ENCODE measurements at regions not wholly inside any gene's neighbourhood (a gene's known extent, or its start where the extent isn't known, plus 50 kb on each side); places are given as distances from the start of the nearest gene placed in this dataset.

- H3K4me3 ChIP-seq (ENCODE audit: low read length) = no peak overlapping the region
- peaks cover 21% of the 10 kb centered on the region for H3K4me1 ChIP-seq (ENCODE audit: control insufficient read depth, insufficient read depth, low read length)
- H3K27me3 ChIP-seq (ENCODE audit: control insufficient read depth, insufficient read depth, low read length) = no peaks in the 10 kb centered on the region
- H3K9me3 ChIP-seq (ENCODE audit: control insufficient read depth, low read length) = no peaks in the 10 kb centered on the region
- no peaks in the 10 kb centered on the region for H3K36me3 ChIP-seq (ENCODE audit: control insufficient read depth, insufficient read depth, low read length)
- H3K9ac ChIP-seq (ENCODE audit: low read length) = no peak overlapping the region
Observed at GRCh38 chr3:102226463-102226862, 208.4 kb upstream of the ZPLD1 start.

DNA sequence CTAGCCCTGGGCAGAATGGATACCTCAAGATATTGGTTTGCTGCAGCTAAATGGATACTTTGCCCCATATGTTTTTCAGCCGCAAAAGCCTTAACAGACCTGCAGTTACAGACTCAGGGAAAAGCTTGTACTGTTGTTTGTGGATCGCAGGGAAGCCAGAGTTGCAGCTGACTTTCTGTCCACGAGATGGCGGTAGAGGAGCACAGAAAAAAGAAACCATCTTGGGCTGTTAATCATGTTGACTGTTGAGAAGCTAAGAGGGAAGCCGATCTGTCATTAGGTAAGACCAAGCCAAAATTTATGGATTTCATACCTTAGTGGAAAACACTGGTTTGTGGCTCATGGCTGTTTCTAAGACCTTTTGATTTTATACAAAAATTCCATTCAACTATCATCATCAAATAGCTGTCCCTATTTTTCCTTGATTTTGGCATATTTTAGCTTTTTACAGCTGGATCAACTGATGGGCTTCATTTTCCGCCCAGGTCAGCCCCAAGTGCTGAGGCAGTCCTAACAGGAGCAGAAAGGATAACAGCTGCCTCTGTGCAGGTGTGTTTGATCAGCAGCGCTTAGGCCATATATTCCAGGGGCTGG, 205.7 kb upstream of the ZPLD1 start:
- Histone ChIP-seq H3K4me1 (ENCODE audit: control insufficient read depth, insufficient read depth, low read length) (peaks cover 11% of the 10 kb centered on the region), H3K27me3 (ENCODE audit: control insufficient read depth, insufficient read depth, low read length) (no peaks in the 10 kb centered on the region), H3K9ac (ENCODE audit: low read length) (no peak overlapping the region), H3K9me3 (ENCODE audit: control insufficient read depth, low read length) (no peaks in the 10 kb centered on the region), H3K36me3 (ENCODE audit: control insufficient read depth, insufficient read depth, low read length) (no peaks in the 10 kb centered on the region), H3K4me3 (ENCODE audit: low read length) (no peak overlapping the region)

GRCh38 chr3:102230057-102230456, 204.8 kb upstream of the ZPLD1 start:
- H3K9me3 ChIP-seq (ENCODE audit: control insufficient read depth, low read length) = no peaks in the 10 kb centered on the region
- no peak overlapping the region for H3K9ac ChIP-seq (ENCODE audit: low read length)
- H3K36me3 ChIP-seq (ENCODE audit: control insufficient read depth, insufficient read depth, low read length) = no peaks in the 10 kb centered on the region
- H3K27me3 ChIP-seq (ENCODE audit: control insufficient read depth, insufficient read depth, low read length) = no peaks in the 10 kb centered on the region
- H3K4me3 ChIP-seq (ENCODE audit: low read length) = no peak overlapping the region
- peaks cover 2% of the 10 kb centered on the region for H3K4me1 ChIP-seq (ENCODE audit: control insufficient read depth, insufficient read depth, low read length)

- no peaks in the 10 kb centered on the region for H3K36me3 ChIP-seq (ENCODE audit: control insufficient read depth, insufficient read depth, low read length)
- H3K9me3 ChIP-seq (ENCODE audit: control insufficient read depth, low read length) = no peaks in the 10 kb centered on the region
- H3K4me1 ChIP-seq (ENCODE audit: control insufficient read depth, insufficient read depth, low read length) = peaks cover 2% of the 10 kb centered on the region
- no peaks in the 10 kb centered on the region for H3K27me3 ChIP-seq (ENCODE audit: control insufficient read depth, insufficient read depth, low read length)
- H3K4me3 ChIP-seq (ENCODE audit: low read length) = no peak overlapping the region
- H3K9ac ChIP-seq (ENCODE audit: low read length) = no peak overlapping the region
Observed at GRCh38 chr3:102233881-102234280, 200.9 kb upstream of the ZPLD1 start.

DNA sequence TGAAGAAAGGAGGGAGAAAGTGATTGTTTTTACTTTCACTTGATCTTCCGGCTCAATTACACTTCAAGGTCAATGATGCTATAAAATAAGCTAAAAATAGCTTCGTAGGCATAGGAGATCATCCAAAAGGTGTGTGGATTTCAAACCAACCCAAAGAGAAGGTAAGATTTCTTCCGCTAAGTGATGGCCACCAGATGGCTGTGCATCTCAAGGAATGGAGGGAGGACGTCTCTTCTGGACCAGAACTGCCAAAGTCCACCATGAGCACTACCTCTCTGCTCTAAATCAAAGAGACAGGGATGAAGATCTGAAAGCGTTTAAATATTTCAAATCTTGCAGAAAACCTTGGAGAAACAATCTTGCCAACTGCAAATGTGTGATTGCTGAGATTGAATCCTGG, 199.1 kb upstream of the ZPLD1 start:
- Histone ChIP-seq H3K4me1 (ENCODE audit: control insufficient read depth, insufficient read depth, low read length) (peaks cover 5% of the 10 kb centered on the region), H3K27me3 (ENCODE audit: control insufficient read depth, insufficient read depth, low read length) (no peaks in the 10 kb centered on the region), H3K9me3 (ENCODE audit: control insufficient read depth, low read length) (no peaks in the 10 kb centered on the region), H3K4me3 (ENCODE audit: low read length) (no peak overlapping the region), H3K9ac (ENCODE audit: low read length) (no peak overlapping the region), H3K36me3 (ENCODE audit: control insufficient read depth, insufficient read depth, low read length) (no peaks in the 10 kb centered on the region)

DNA sequence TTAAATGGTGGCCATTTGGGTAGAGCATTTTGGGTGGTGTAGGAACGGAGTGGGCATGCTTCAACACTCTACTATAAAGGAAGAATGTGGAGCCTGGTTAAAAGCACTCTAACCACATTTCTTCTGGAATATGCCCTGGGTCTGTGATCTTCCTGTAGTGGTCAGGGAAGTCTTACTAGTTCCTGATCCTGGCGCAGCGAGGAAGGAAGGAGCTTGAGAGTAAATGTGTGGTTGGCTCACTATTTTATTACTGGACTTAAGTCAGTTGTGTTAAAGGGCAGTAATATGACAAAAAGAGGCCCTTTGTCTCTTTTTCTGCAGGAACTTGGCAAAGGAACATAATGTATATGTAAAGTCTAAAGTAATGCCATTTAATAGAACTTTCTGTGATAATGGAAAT, 197.6 kb upstream of the ZPLD1 start:
- Histone ChIP-seq H3K9ac (ENCODE audit: low read length) (no peak overlapping the region), H3K36me3 (ENCODE audit: control insufficient read depth, insufficient read depth, low read length) (no peaks in the 10 kb centered on the region), H3K9me3 (ENCODE audit: control insufficient read depth, low read length) (no peaks in the 10 kb centered on the region), H3K4me1 (ENCODE audit: control insufficient read depth, insufficient read depth, low read length) (peaks cover 5% of the 10 kb centered on the region), H3K27me3 (ENCODE audit: control insufficient read depth, insufficient read depth, low read length) (no peaks in the 10 kb centered on the region), H3K4me3 (ENCODE audit: low read length) (no peak overlapping the region)

GRCh38 chr3:102237838-102238237, 197.0 kb upstream of the ZPLD1 start:
- Histone ChIP-seq H3K4me1 (ENCODE audit: control insufficient read depth, insufficient read depth, low read length) (peaks cover 5% of the 10 kb centered on the region), H3K36me3 (ENCODE audit: control insufficient read depth, insufficient read depth, low read length) (no peaks in the 10 kb centered on the region), H3K4me3 (ENCODE audit: low read length) (no peak overlapping the region), H3K9me3 (ENCODE audit: control insufficient read depth, low read length) (no peaks in the 10 kb centered on the region), H3K9ac (ENCODE audit: low read length) (no peak overlapping the region), H3K27me3 (ENCODE audit: control insufficient read depth, insufficient read depth, low read length) (no peaks in the 10 kb centered on the region)

GRCh38 chr3:102238362-102238761, 196.5 kb upstream of the ZPLD1 start:
- Histone ChIP-seq H3K9ac (ENCODE audit: low read length) (no peak overlapping the region), H3K4me3 (ENCODE audit: low read length) (no peak overlapping the region), H3K9me3 (ENCODE audit: control insufficient read depth, low read length) (no peaks in the 10 kb centered on the region), H3K27me3 (ENCODE audit: control insufficient read depth, insufficient read depth, low read length) (no peaks in the 10 kb centered on the region), H3K4me1 (ENCODE audit: control insufficient read depth, insufficient read depth, low read length) (peaks cover 5% of the 10 kb centered on the region), H3K36me3 (ENCODE audit: control insufficient read depth, insufficient read depth, low read length) (no peaks in the 10 kb centered on the region)

- H3K9me3 ChIP-seq (ENCODE audit: control insufficient read depth, low read length) = no peaks in the 10 kb centered on the region
- H3K4me1 ChIP-seq (ENCODE audit: control insufficient read depth, insufficient read depth, low read length) = peaks cover 5% of the 10 kb centered on the region
- H3K27me3 ChIP-seq (ENCODE audit: control insufficient read depth, insufficient read depth, low read length) = no peaks in the 10 kb centered on the region
- H3K9ac ChIP-seq (ENCODE audit: low read length) = no peak overlapping the region
- H3K4me3 ChIP-seq (ENCODE audit: low read length) = no peak overlapping the region
- no peaks in the 10 kb centered on the region for H3K36me3 ChIP-seq (ENCODE audit: control insufficient read depth, insufficient read depth, low read length)
Observed at GRCh38 chr3:102240720-102241119, 194.1 kb upstream of the ZPLD1 start.

- Histone ChIP-seq H3K4me3 (ENCODE audit: low read length) (no peak overlapping the region), H3K9me3 (ENCODE audit: control insufficient read depth, low read length) (no peaks in the 10 kb centered on the region), H3K36me3 (ENCODE audit: control insufficient read depth, insufficient read depth, low read length) (no peaks in the 10 kb centered on the region), H3K27me3 (ENCODE audit: control insufficient read depth, insufficient read depth, low read length) (no peaks in the 10 kb centered on the region), H3K9ac (ENCODE audit: low read length) (no peak overlapping the region), H3K4me1 (ENCODE audit: control insufficient read depth, insufficient read depth, low read length) (no peaks in the 10 kb centered on the region)
Observed at GRCh38 chr3:102248981-102249705, 185.7 kb upstream of the ZPLD1 start.

GRCh38 chr3:102255736-102256135, 179.1 kb upstream of the ZPLD1 start:
- Histone ChIP-seq H3K4me3 (ENCODE audit: low read length) (no peak overlapping the region), H3K9me3 (ENCODE audit: control insufficient read depth, low read length) (no peaks in the 10 kb centered on the region), H3K36me3 (ENCODE audit: control insufficient read depth, insufficient read depth, low read length) (no peaks in the 10 kb centered on the region), H3K4me1 (ENCODE audit: control insufficient read depth, insufficient read depth, low read length) (no peaks in the 10 kb centered on the region), H3K9ac (ENCODE audit: low read length) (no peak overlapping the region), H3K27me3 (ENCODE audit: control insufficient read depth, insufficient read depth, low read length) (no peaks in the 10 kb centered on the region)

DNA sequence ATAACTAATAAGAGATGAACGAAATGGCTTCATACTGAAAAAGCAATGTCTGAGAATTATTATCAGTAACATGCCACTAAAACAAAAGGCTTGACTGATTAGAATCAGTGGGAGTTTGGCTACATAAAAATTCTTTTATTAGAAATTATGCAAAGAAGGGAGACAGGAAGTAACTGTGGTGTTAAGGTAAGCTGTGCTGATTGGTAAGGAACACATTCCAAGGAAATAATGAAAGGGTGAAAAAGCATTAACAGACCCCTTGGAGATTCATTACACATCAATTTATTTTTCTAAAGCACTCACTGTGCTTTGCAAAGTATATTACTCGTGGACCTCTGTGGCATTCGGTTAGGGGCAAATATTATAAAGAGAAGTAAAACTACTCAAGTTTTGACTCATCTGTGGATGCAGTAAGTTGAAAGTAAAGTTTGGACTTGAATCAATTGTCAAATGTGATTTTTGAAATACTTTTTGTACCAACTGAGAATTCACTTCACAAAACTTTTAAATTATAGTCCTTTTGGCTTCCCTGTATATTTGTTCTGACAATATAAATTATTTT, 176.1 kb upstream of the ZPLD1 start:
- H3K9ac ChIP-seq (ENCODE audit: low read length) = no peak overlapping the region
- H3K4me3 ChIP-seq (ENCODE audit: low read length) = no peak overlapping the region
- no peaks in the 10 kb centered on the region for H3K4me1 ChIP-seq (ENCODE audit: control insufficient read depth, insufficient read depth, low read length)
- no peaks in the 10 kb centered on the region for H3K36me3 ChIP-seq (ENCODE audit: control insufficient read depth, insufficient read depth, low read length)
- H3K27me3 ChIP-seq (ENCODE audit: control insufficient read depth, insufficient read depth, low read length) = no peaks in the 10 kb centered on the region
- H3K9me3 ChIP-seq (ENCODE audit: control insufficient read depth, low read length) = no peaks in the 10 kb centered on the region

Data from mucosa of stomach (tissue), 1 donor.